ENCODE measurements at regions not wholly inside any gene's neighbourhood (a gene's known extent, or its start where the extent isn't known, plus 50 kb on each side); places are given as distances from the start of the nearest gene placed in this dataset.

- no peaks in the 10 kb centered on the region for H4K20me1 ChIP-seq (ENCODE audit: insufficient read depth, low read length)
- H3K27ac ChIP-seq (ENCODE audit: low read length) = no peak overlapping the region
- TF ChIP-seq EZH2phosphoT487 (IDR thresholded peaks at IDR 0.05; ENCODE audit: low read length) (no peak), EZH2 (optimal IDR thresholded peaks at IDR 0.05; ENCODE audit: low read depth, low read length) (no peak), CTCF (IDR thresholded peaks at IDR 0.05; ENCODE audit: low read length) (no peak)
- no peak overlapping the region for H3K9ac ChIP-seq (ENCODE audit: low read length)
- H3K4me2 ChIP-seq (ENCODE audit: low read depth, low read length) = no peak overlapping the region
- no peaks in the 10 kb centered on the region for H3K9me3 ChIP-seq (replicated peaks; ENCODE audit: insufficient read depth, low read length)
- H3K79me2 ChIP-seq (ENCODE audit: low read length) = no peaks in the 10 kb centered on the region
- no peak overlapping the region for H2AFZ ChIP-seq (ENCODE audit: low read length)
- no peaks in the 10 kb centered on the region for H3K9me2 ChIP-seq (replicated peaks; ENCODE audit: insufficient read depth, low read length)
- H3F3A ChIP-seq (ENCODE audit: insufficient read depth, low read length) = peaks cover under 1% of the 10 kb centered on the region; the same call in 1 of the 2 replicates
- no peaks in the 10 kb centered on the region for H3K36me3 ChIP-seq (replicated peaks; ENCODE audit: insufficient read depth, low read length)
- H3K4me3 ChIP-seq (ENCODE audit: low read length) = no peak overlapping the region
- peaks cover 12% of the 10 kb centered on the region for H3K4me1 ChIP-seq (ENCODE audit: low read length)
- no peak for DNase-seq
- H3K27me3 ChIP-seq (replicated peaks; ENCODE audit: insufficient read depth, low read length) = no peaks in the 10 kb centered on the region; the same call in 1 of the 2 replicates
Measured at GRCh38 chr9:18051638-18052037, 422.3 kb upstream of the ADAMTSL1 start.

GRCh38 chr9:18052060-18052459 is 421.9 kb upstream of the ADAMTSL1 start:
- Histone ChIP-seq H3K27ac (ENCODE audit: low read length) (no peak overlapping the region), H3K36me3 (replicated peaks; ENCODE audit: insufficient read depth, low read length) (no peaks in the 10 kb centered on the region), H3K4me1 (ENCODE audit: low read length) (peaks cover 15% of the 10 kb centered on the region), H3K4me3 (ENCODE audit: low read length) (no peak overlapping the region), H3K79me2 (ENCODE audit: low read length) (no peaks in the 10 kb centered on the region), H2AFZ (ENCODE audit: low read length) (no peak overlapping the region), H3K9me2 (replicated peaks; ENCODE audit: insufficient read depth, low read length) (no peaks in the 10 kb centered on the region), H3K4me2 (ENCODE audit: low read depth, low read length) (no peak overlapping the region), H3K9ac (ENCODE audit: low read length) (no peak overlapping the region), H3F3A (ENCODE audit: insufficient read depth, low read length) (peaks cover 4% of the 10 kb centered on the region; the same call in 1 of the 2 replicates), H3K27me3 (replicated peaks; ENCODE audit: insufficient read depth, low read length) (no peaks in the 10 kb centered on the region; the same call in 1 of the 2 replicates), H3K9me3 (replicated peaks; ENCODE audit: insufficient read depth, low read length) (no peaks in the 10 kb centered on the region), H4K20me1 (ENCODE audit: insufficient read depth, low read length) (no peaks in the 10 kb centered on the region)
- no peak for TF ChIP-seq EZH2 (optimal IDR thresholded peaks at IDR 0.05; ENCODE audit: low read depth, low read length)
- TF ChIP-seq CTCF (IDR thresholded peaks at IDR 0.05; ENCODE audit: low read length) = no peak
- TF ChIP-seq EZH2phosphoT487 (IDR thresholded peaks at IDR 0.05; ENCODE audit: low read length) = no peak
- no peak for DNase-seq

GRCh38 chr9:18056269-18056992 is 417.5 kb upstream of the ADAMTSL1 start:
- H3K9me2 ChIP-seq (replicated peaks; ENCODE audit: insufficient read depth, low read length) = no peaks in the 10 kb centered on the region
- H3K36me3 ChIP-seq (replicated peaks; ENCODE audit: insufficient read depth, low read length) = no peaks in the 10 kb centered on the region
- H3K9me3 ChIP-seq (replicated peaks; ENCODE audit: insufficient read depth, low read length) = no peaks in the 10 kb centered on the region
- H2AFZ ChIP-seq (ENCODE audit: low read length) = no peak overlapping the region
- H3F3A ChIP-seq (ENCODE audit: insufficient read depth, low read length) = peaks cover 4% of the 10 kb centered on the region; the same call in 1 of the 2 replicates
- no peak overlapping the region for H3K27ac ChIP-seq (ENCODE audit: low read length)
- no peak for DNase-seq
- H4K20me1 ChIP-seq (ENCODE audit: insufficient read depth, low read length) = no peaks in the 10 kb centered on the region
- peaks cover 36% of the 10 kb centered on the region for H3K4me1 ChIP-seq (ENCODE audit: low read length)
- no peak overlapping the region for H3K4me3 ChIP-seq (ENCODE audit: low read length)
- TF ChIP-seq EZH2phosphoT487 (IDR thresholded peaks at IDR 0.05; ENCODE audit: low read length) = no peak
- TF ChIP-seq CTCF (IDR thresholded peaks at IDR 0.05; ENCODE audit: low read length) = no peak
- no peak for TF ChIP-seq EZH2 (optimal IDR thresholded peaks at IDR 0.05; ENCODE audit: low read depth, low read length)
- H3K79me2 ChIP-seq (ENCODE audit: low read length) = no peaks in the 10 kb centered on the region
- no peak overlapping the region for H3K9ac ChIP-seq (ENCODE audit: low read length)
- no peaks in the 10 kb centered on the region; the same call in 1 of the 2 replicates for H3K27me3 ChIP-seq (replicated peaks; ENCODE audit: insufficient read depth, low read length)
- peak overlapping the region; percentile 31; the same call in 1 of the 2 replicates for H3K4me2 ChIP-seq (ENCODE audit: low read depth, low read length)

Measured in MM.1S (cell line).